GM12891 (cell line): ENCODE measurements at regions not wholly inside any gene's neighbourhood (a gene's known extent, or its start where the extent isn't known, plus 50 kb on each side); places are given as distances from the start of the nearest gene placed in this dataset.

Experiments used
- DNase-seq: peaks from one replicate; pipeline ENCODE4 v3.0.0; 2011; ENCODE audit warnings: low spot score; ENCODE audit not compliant: insufficient read length
- FAIRE-seq: peaks from 2 replicates; lab custom pipeline; 2011; peaks lifted over from hg19 to GRCh38; lab: Jason Lieb, UNC
- PAX5 ChIP-seq: IDR thresholded peaks from 2 replicates; pipeline ENCODE4 v1.6.1; 2011; ENCODE audit warnings: low read length, moderate library complexity, mild to moderate bottlenecking; ENCODE audit not compliant: insufficient read depth, severe bottlenecking
- POLR2A ChIP-seq: IDR thresholded peaks from 2 replicates; pipeline ENCODE4 v1.6.1; 2011; ENCODE audit warnings: low read depth, low read length, control low read depth
- POLR2AphosphoS5 ChIP-seq: IDR thresholded peaks from 2 replicates; pipeline ENCODE4 v1.6.1; 2011; ENCODE audit warnings: low read depth, low read length, control low read depth
- POU2F2 ChIP-seq: IDR thresholded peaks from 2 replicates; pipeline ENCODE4 v1.6.1; 2011; ENCODE audit warnings: low read depth, mild to moderate bottlenecking, control low read depth, low read length, moderate library complexity
- SPI1 ChIP-seq: IDR thresholded peaks from 2 replicates; pipeline ENCODE4 v1.6.1; 2011; ENCODE audit warnings: low read depth, low read length, control low read depth
- TAF1 ChIP-seq: IDR thresholded peaks from 2 replicates; pipeline ENCODE4 v1.6.1; 2011; ENCODE audit warnings: low read depth, low read length, control low read depth

GRCh38 chr4:18463987-18464559 lies 442.5 kb upstream of the LCORL start:
- FAIRE-seq (no peak), DNase-seq (no peak)
- TF ChIP-seq POLR2A (no peak), SPI1 (no peak), POU2F2 (no peak), TAF1 (no peak), POLR2AphosphoS5 (no peak), PAX5 (no peak)

- no peak for FAIRE-seq
- TF ChIP-seq TAF1 (no peak), PAX5 (no peak), SPI1 (no peak), POLR2AphosphoS5 (no peak), POU2F2 (no peak), POLR2A (no peak)
- no peak for DNase-seq
Observed at GRCh38 chr4:18458465-18458864, 436.9 kb upstream of the LCORL start.

GRCh38 chr4:18454349-18454748 lies 432.8 kb upstream of the LCORL start:
- DNase-seq, result no peak
- FAIRE-seq, result no peak
- TF ChIP-seq POLR2AphosphoS5 (no peak), TAF1 (no peak), PAX5 (no peak), POLR2A (no peak), POU2F2 (no peak), SPI1 (no peak)

GRCh38 chr4:18445110-18445509 lies 423.6 kb upstream of the LCORL start:
- no peak for FAIRE-seq

GRCh38 chr4:18444206-18444605 lies 422.7 kb upstream of the LCORL start:
- FAIRE-seq (no peak), DNase-seq (no peak)
- TF ChIP-seq SPI1 (no peak), POU2F2 (no peak), PAX5 (no peak), POLR2AphosphoS5 (no peak), TAF1 (no peak), POLR2A (no peak)

More at GRCh38 chr4:18445110-18445509, 423.6 kb upstream of the LCORL start:
- DNase-seq, result no peak
- no peak for TF ChIP-seq TAF1

- FAIRE-seq, result no peak
- no peak for DNase-seq
- TF ChIP-seq POLR2A (no peak), POU2F2 (no peak), TAF1 (no peak), PAX5 (no peak), SPI1 (no peak), POLR2AphosphoS5 (no peak)
Observed at GRCh38 chr4:18442957-18443356, 421.4 kb upstream of the LCORL start.

- DNase-seq, result no peak
- TF ChIP-seq POU2F2 (no peak), POLR2A (no peak), PAX5 (no peak), SPI1 (no peak), TAF1 (no peak), POLR2AphosphoS5 (no peak)
- no peak for FAIRE-seq
Observed at GRCh38 chr4:18441676-18442075, 420.1 kb upstream of the LCORL start.

GRCh38 chr4:18441203-18441590 lies 419.6 kb upstream of the LCORL start:
- no peak for DNase-seq
- no peak for FAIRE-seq
- TF ChIP-seq POLR2A (no peak), TAF1 (no peak), POLR2AphosphoS5 (no peak), POU2F2 (no peak), PAX5 (no peak), SPI1 (no peak)

- TF ChIP-seq TAF1 (no peak), POU2F2 (no peak), POLR2AphosphoS5 (no peak), SPI1 (no peak), POLR2A (no peak), PAX5 (no peak)
- DNase-seq, result no peak
- FAIRE-seq, result no peak
Observed at GRCh38 chr4:18440527-18441202, 419.1 kb upstream of the LCORL start.

GRCh38 chr4:18439311-18439710 lies 417.8 kb upstream of the LCORL start:
- DNase-seq (no peak), FAIRE-seq (no peak)

GRCh38 chr4:18435781-18436180 lies 414.2 kb upstream of the LCORL start:
- no peak for DNase-seq
- no peak for TF ChIP-seq PAX5
- TF ChIP-seq POLR2AphosphoS5, result no peak
- no peak for TF ChIP-seq POLR2A
- TF ChIP-seq POU2F2, result no peak
- TF ChIP-seq TAF1, result no peak
- no peak for TF ChIP-seq SPI1
- no peak for FAIRE-seq

More at GRCh38 chr4:18439311-18439710, 417.8 kb upstream of the LCORL start:
- TF ChIP-seq POU2F2, result no peak
- no peak for TF ChIP-seq PAX5
- TF ChIP-seq POLR2A, result no peak
- TF ChIP-seq POLR2AphosphoS5, result no peak
- TF ChIP-seq SPI1, result no peak
- TF ChIP-seq TAF1, result no peak

GRCh38 chr4:18422685-18423084 lies 401.1 kb upstream of the LCORL start:
- no peak for TF ChIP-seq SPI1
- FAIRE-seq, result no peak
- no peak for DNase-seq
